MM.1S (cell line): ENCODE measurements at regions not wholly inside any gene's neighbourhood (a gene's known extent, or its start where the extent isn't known, plus 50 kb on each side); places are given as distances from the start of the nearest gene placed in this dataset.

Experiments used
- DNase-seq: peaks from one replicate; pipeline ENCODE4 v3.0.0-alpha.2; 2015
- H2AFZ ChIP-seq: fragments of 300-600 bp; sonication (generic); 2 replicates; pipeline ENCODE4 v1.6.0; 2016; ENCODE audit warnings: antibody characterized with exemption, low read length
- H3F3A ChIP-seq: fragments of 300-600 bp; sonication (generic); 2 replicates; pipeline ENCODE4 v1.6.1; 2016; ENCODE audit warnings: mild to moderate bottlenecking, antibody characterized with exemption, low read length, moderate library complexity, mixed read lengths; ENCODE audit not compliant: insufficient read depth
- H3K27ac ChIP-seq: fragments of 300-600 bp; sonication (generic); 2 replicates; pipeline ENCODE4 v1.5.1; 2016; ENCODE audit warnings: mild to moderate bottlenecking, low read length
- H3K27me3 ChIP-seq: fragments of 300-600 bp; sonication (generic); replicated peaks from 2 replicates; pipeline ENCODE4 v1.6.0; 2016; ENCODE audit warnings: low read length; ENCODE audit not compliant: insufficient read depth
- H3K36me3 ChIP-seq: fragments of 300-600 bp; sonication (generic); replicated peaks from 2 replicates; pipeline ENCODE4 v1.6.1; 2016; ENCODE audit warnings: mild to moderate bottlenecking, low read length, mixed read lengths; ENCODE audit not compliant: insufficient read depth
- H3K4me1 ChIP-seq: fragments of 300-600 bp; sonication (generic); 2 replicates; pipeline ENCODE4 v1.6.1; 2016; ENCODE audit warnings: low read length, mixed read lengths
- H3K4me2 ChIP-seq: fragments of 300-600 bp; sonication (generic); 2 replicates; pipeline ENCODE4 v1.6.0; 2016; ENCODE audit warnings: low read depth, low read length
- H3K4me3 ChIP-seq: fragments of 300-600 bp; sonication (generic); 2 replicates; pipeline ENCODE4 v1.5.1; 2016; ENCODE audit warnings: low read length, mixed read lengths
- H3K79me2 ChIP-seq: fragments of 300-600 bp; sonication (generic); 2 replicates; pipeline ENCODE4 v1.6.1; 2016; ENCODE audit warnings: mixed run types, low read length, mixed read lengths
- H3K9ac ChIP-seq: fragments of 300-600 bp; sonication (generic); 2 replicates; pipeline ENCODE4 v1.6.1; 2016; ENCODE audit warnings: low read length, mixed read lengths
- H3K9me2 ChIP-seq: fragments of 300-600 bp; sonication (generic); replicated peaks from 2 replicates; pipeline ENCODE4 v1.6.1; 2016; ENCODE audit warnings: mild to moderate bottlenecking, low read length, mixed read lengths; ENCODE audit not compliant: insufficient read depth
- H3K9me3 ChIP-seq: fragments of 300-600 bp; sonication (generic); replicated peaks from 2 replicates; pipeline ENCODE4 v1.6.1; 2016; ENCODE audit warnings: mild to moderate bottlenecking, low read length, mixed read lengths; ENCODE audit not compliant: insufficient read depth
- H4K20me1 ChIP-seq: fragments of 300-600 bp; sonication (generic); 2 replicates; pipeline ENCODE4 v1.6.1; 2016; ENCODE audit warnings: mild to moderate bottlenecking, low read length, moderate library complexity, mixed read lengths; ENCODE audit not compliant: insufficient read depth
- EZH2 ChIP-seq: fragments of 300-600 bp; sonication (generic); optimal IDR thresholded peaks from 2 replicates; pipeline ENCODE3; 2017; ENCODE audit warnings: low read depth, mild to moderate bottlenecking, antibody characterized with exemption, low read length, mixed read lengths
- EZH2phosphoT487 ChIP-seq: fragments of 300-600 bp; sonication (generic); IDR thresholded peaks from 2 replicates; pipeline ENCODE4 v1.6.1; 2018; ENCODE audit warnings: antibody characterized with exemption, low read length
- TF ChIP-seq, protein P1 (sequence below): fragments of 300-600 bp; sonication (generic); IDR thresholded peaks from 2 replicates; pipeline ENCODE4 v1.5.1; 2016; ENCODE audit warnings: antibody characterized with exemption, low read length, mixed read lengths

DNA sequence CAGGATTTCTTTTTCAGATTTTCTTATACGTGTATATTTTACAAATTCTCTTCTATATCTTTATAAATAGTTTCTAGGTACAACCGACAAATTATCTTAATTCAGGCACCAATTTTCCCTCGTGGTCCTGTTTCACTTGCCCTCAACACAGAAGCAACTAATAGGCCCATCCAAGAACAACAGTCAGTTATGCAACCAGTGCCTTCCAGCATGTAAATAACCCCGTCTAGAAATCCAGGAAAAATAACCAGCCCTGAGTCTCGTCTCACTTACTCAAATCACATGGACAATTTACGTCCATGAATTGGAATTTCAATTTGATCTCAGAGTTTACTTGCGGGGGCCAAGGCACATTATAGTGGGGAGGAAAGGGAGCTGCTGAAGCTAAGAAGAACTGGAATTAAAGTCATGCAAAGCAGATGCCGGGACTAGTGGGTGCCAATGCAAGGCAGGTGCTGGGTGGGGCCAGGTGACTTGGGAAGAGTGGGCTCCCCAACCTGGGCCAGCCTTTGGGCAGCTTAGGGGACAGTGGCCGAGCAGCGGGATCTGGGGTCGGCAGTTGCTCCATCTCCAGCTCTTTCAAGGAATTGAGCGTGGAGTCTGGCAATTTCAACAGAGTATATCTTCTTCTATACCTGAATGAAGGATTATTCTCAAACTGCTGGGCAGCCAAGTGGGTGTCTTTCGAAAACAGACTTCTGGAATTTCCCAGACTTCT, 121.7 kb downstream of the EDN3 start:
- no peaks in the 10 kb centered on the region for H3K36me3 ChIP-seq
- H3K27ac ChIP-seq: no peak overlapping the region
- H4K20me1 ChIP-seq: no peaks in the 10 kb centered on the region
- no peaks in the 10 kb centered on the region for H3F3A ChIP-seq
- no peak overlapping the region for H2AFZ ChIP-seq
- no peak overlapping the region for H3K4me3 ChIP-seq
- H3K9me2 ChIP-seq: no peaks in the 10 kb centered on the region
- no peaks in the 10 kb centered on the region for H3K4me1 ChIP-seq
- no peak for TF ChIP-seq EZH2
- TF ChIP-seq EZH2phosphoT487: no peak
- TF ChIP-seq, protein P1, sequence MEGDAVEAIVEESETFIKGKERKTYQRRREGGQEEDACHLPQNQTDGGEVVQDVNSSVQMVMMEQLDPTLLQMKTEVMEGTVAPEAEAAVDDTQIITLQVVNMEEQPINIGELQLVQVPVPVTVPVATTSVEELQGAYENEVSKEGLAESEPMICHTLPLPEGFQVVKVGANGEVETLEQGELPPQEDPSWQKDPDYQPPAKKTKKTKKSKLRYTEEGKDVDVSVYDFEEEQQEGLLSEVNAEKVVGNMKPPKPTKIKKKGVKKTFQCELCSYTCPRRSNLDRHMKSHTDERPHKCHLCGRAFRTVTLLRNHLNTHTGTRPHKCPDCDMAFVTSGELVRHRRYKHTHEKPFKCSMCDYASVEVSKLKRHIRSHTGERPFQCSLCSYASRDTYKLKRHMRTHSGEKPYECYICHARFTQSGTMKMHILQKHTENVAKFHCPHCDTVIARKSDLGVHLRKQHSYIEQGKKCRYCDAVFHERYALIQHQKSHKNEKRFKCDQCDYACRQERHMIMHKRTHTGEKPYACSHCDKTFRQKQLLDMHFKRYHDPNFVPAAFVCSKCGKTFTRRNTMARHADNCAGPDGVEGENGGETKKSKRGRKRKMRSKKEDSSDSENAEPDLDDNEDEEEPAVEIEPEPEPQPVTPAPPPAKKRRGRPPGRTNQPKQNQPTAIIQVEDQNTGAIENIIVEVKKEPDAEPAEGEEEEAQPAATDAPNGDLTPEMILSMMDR: no peak
- no peaks in the 10 kb centered on the region for H3K79me2 ChIP-seq
- H3K9me3 ChIP-seq: no peaks in the 10 kb centered on the region
- H3K4me2 ChIP-seq: no peak overlapping the region
- H3K9ac ChIP-seq: no peak overlapping the region
- H3K27me3 ChIP-seq: peaks cover 99% of the 10 kb centered on the region
- DNase-seq: no peak

DNA sequence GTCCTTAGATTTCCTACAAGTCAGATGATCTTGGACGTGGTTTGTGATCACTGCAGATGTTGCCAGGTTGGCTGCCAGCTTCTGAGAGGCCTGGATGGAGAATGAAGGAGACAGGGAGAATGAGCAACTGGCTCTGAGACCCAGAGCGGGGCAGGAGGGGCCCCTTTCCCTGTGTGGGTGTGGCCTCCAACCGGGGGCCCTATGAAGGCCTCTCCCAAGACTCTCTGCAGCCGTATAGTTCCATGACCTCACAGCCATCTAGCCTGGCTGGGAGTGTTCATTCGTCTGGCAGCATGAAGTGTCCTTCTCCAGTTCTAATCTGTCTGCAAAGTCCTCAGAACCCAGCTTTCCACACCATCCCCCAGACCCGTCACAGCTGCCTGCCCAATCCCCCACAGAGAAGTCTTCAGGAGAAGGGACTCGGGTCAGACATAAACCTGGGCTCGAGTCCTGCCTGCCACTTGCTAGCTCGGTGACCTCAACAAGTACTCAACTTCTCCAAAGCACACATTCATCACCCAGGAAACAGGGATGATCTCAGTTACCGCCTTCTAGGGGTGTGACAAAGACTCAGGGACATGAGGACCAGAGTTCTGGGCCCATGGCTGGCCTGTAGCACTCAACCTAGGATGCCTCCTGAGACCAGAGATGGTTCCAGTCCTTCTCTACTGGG, 122.6 kb downstream of the EDN3 start:
- Histone ChIP-seq H3K4me2 (no peak overlapping the region), H3K9me2 (no peaks in the 10 kb centered on the region), H3K9ac (no peak overlapping the region), H3K27me3 (peaks cover 92% of the 10 kb centered on the region), H3F3A (no peaks in the 10 kb centered on the region), H2AFZ (no peak overlapping the region), H3K36me3 (no peaks in the 10 kb centered on the region), H3K4me1 (no peaks in the 10 kb centered on the region), H3K4me3 (no peak overlapping the region), H4K20me1 (no peaks in the 10 kb centered on the region), H3K9me3 (no peaks in the 10 kb centered on the region), H3K79me2 (no peaks in the 10 kb centered on the region), H3K27ac (no peak overlapping the region)
- TF ChIP-seq EZH2 (no peak), EZH2phosphoT487 (no peak)
- TF ChIP-seq, protein P1: no peak
- no peak for DNase-seq

DNA sequence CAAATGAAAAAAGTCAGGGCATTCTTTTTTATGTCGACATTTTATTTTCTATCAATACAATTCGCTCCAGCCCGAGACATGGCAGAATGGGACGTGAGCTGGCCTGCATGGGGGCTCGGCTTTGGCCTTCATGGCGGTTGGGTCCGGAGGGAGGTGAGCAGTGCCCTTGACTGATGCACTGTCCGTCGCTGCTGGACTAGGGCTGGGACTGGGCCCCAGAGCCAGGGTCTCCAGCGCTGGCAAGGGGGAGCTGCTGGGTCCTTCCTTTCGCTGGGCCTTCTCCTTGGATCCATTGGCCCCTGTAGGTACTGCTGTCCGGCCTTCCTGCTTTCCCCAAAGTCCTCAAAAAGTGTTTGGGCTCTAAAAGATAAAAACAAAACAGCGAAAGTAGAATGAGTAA, 124.6 kb downstream of the EDN3 start:
- no peak overlapping the region for H3K4me3 ChIP-seq

More for the DNA sequence above, 124.6 kb downstream of the EDN3 start:
- H4K20me1 ChIP-seq: no peaks in the 10 kb centered on the region
- H3K36me3 ChIP-seq: no peaks in the 10 kb centered on the region
- H3K27me3 ChIP-seq: peaks cover 72% of the 10 kb centered on the region
- no peaks in the 10 kb centered on the region for H3K79me2 ChIP-seq
- H3K4me2 ChIP-seq: no peak overlapping the region
- no peak overlapping the region for H3K27ac ChIP-seq
- no peak for DNase-seq
- no peak overlapping the region for H3K9ac ChIP-seq
- H3K4me1 ChIP-seq: 0 out of 2 replicates have a peak, but pooled peaks cover 4% of the 10 kb centered on the region
- H3K9me2 ChIP-seq: no peaks in the 10 kb centered on the region
- H3F3A ChIP-seq: no peaks in the 10 kb centered on the region
- TF ChIP-seq EZH2 (no peak), EZH2phosphoT487 (no peak)
- TF ChIP-seq, protein P1: no peak
- no peak overlapping the region for H2AFZ ChIP-seq
- no peaks in the 10 kb centered on the region for H3K9me3 ChIP-seq
